K562 (cell line): ENCODE measurements at regions not wholly inside any gene's neighbourhood (a gene's known extent, or its start where the extent isn't known, plus 50 kb on each side); places are given as distances from the start of the nearest gene placed in this dataset.

Experiments used
- ATAC-seq: fragments of 200-7000 bp; cut with Tn5 transposase; 3 replicates; pipeline ENCODE4 v1.9.1; 2020; ENCODE audit warnings: moderate library complexity
- BruUV-seq: library from RNA; stranded (reverse); fragments of 400-500 nt; replicated peaks from 2 replicates; lab custom pipeline; 2021; lab: Mats Ljungman, UMichigan
- CTCF ChIA-PET: fragments of 300-600 bp; formaldehyde crosslinking; extraction: SDS; loops from one replicate; lab custom pipeline; 2021; ENCODE audit warnings: low intra/inter-chr PET ratio; lab: Yijun Ruan, JAX
- POLR2A ChIA-PET: fragments of 300-600, 350-650 bp; sonication (Branson Sonifier 250); formaldehyde crosslinking; extraction: SDS; loops from one replicate; lab custom pipeline; 2021; ENCODE audit warnings: antibody characterized with exemption, inconsistent platforms; lab: Yijun Ruan, JAX
- DNase-seq, 4 experiments: peaks; one replicate each; pipeline versions ENCODE4 v3.0.0 to v3.0.0-alpha.2; 2011 to 2018; ENCODE audit warnings: low spot score in 3 of 4, mixed read lengths in 3 of 4; ENCODE audit errors: extremely low read depth in 1 of 4
- FAIRE-seq: peaks from 2 replicates; lab custom pipeline; 2011; peaks lifted over from hg19 to GRCh38; lab: Jason Lieb, UNC
- H2AFZ ChIP-seq: 2 replicates; pipeline ENCODE4 v1.6.0; 2011; ENCODE audit warnings: low read depth, low read length, control low read depth, inconsistent platforms
- H3K27ac ChIP-seq: fragments of 200-600 bp; 3 replicates; pipeline ENCODE4 v1.8.0; 2011; ENCODE audit warnings: low read depth, mild to moderate bottlenecking, control low read depth, inconsistent platforms, low read length, moderate library complexity, mixed read lengths; ENCODE audit errors: extremely low read depth
- H3K27me3 ChIP-seq, 2 experiments: fragments of 300-600 bp in 1 of 2; 2 replicates in 1 of 2; 3 replicates in 1 of 2; pipeline versions ENCODE4 v1.6.0 to v1.8.0; 2011; ENCODE audit warnings: inconsistent platforms in 2 of 2, low read length in 2 of 2, mild to moderate bottlenecking in 1 of 2, mixed read lengths in 1 of 2, moderate library complexity in 1 of 2; ENCODE audit not compliant: control insufficient read depth in 2 of 2, insufficient read depth in 2 of 2
- H3K36me3 ChIP-seq: fragments of 300-600 bp; 3 replicates; pipeline ENCODE4 v1.8.0; 2011; ENCODE audit warnings: mild to moderate bottlenecking, low read length, inconsistent platforms; ENCODE audit not compliant: control insufficient read depth, insufficient read depth
- H3K4me1 ChIP-seq, 2 experiments: fragments of 200-600 bp in 1 of 2; replicated peaks in 1 of 2; 2 replicates in 1 of 2; 3 replicates in 1 of 2; pipeline versions ENCODE4 v1.5.1 to v1.8.0; 2011; ENCODE audit warnings: inconsistent platforms in 2 of 2, low read length in 2 of 2, mild to moderate bottlenecking in 1 of 2, mixed read lengths in 1 of 2, moderate library complexity in 1 of 2; ENCODE audit not compliant: control insufficient read depth in 2 of 2, insufficient read depth in 2 of 2
- H3K4me2 ChIP-seq: 2 replicates; pipeline ENCODE4 v1.6.1; 2011; ENCODE audit warnings: low read length, control low read depth, inconsistent platforms, mixed read lengths; ENCODE audit not compliant: insufficient read depth
- H3K4me3 ChIP-seq: fragments of 200-600 bp; sonication (generic), shearing (Covaris generic); 2 replicates; pipeline ENCODE4 v1.5.1; 2016; ENCODE audit warnings: control low read depth, inconsistent platforms
- H3K79me2 ChIP-seq: fragments of 200-600 bp; 3 replicates; pipeline ENCODE4 v1.8.0; 2011; ENCODE audit warnings: low read length, inconsistent platforms; ENCODE audit not compliant: control insufficient read depth, insufficient read depth
- H3K9ac ChIP-seq, 2 experiments: 2 replicates each; pipeline versions ENCODE4 v1.6.0 to v1.6.1; 2011; ENCODE audit warnings: low read depth in 2 of 2, low read length in 2 of 2, control low read depth in 1 of 2, inconsistent platforms in 1 of 2, mild to moderate bottlenecking in 1 of 2, mixed read lengths in 1 of 2; ENCODE audit not compliant: insufficient read depth in 1 of 2
- H3K9me1 ChIP-seq: one replicate; pipeline ENCODE4 v1.6.0; 2011; ENCODE audit warnings: inconsistent platforms, mild to moderate bottlenecking, low read length, moderate library complexity; ENCODE audit not compliant: control insufficient read depth, insufficient read depth
- H3K9me3 ChIP-seq: replicated peaks from 2 replicates; pipeline ENCODE4 v1.5.1; 2011; ENCODE audit warnings: low read depth, low read length, inconsistent platforms; ENCODE audit not compliant: control insufficient read depth, insufficient read depth
- H4K20me1 ChIP-seq: replicated peaks from 2 replicates; pipeline ENCODE4 v1.6.1; 2011; ENCODE audit warnings: low read length, inconsistent platforms, mixed read lengths; ENCODE audit not compliant: control insufficient read depth, insufficient read depth
- HBP1 ChIP-seq: fragments of 450-650 bp; formaldehyde crosslinking; IDR thresholded peaks from 2 replicates; pipeline ENCODE4 v1.4.0; 2022; ENCODE audit warnings: missing genetic modification characterization
- TAF7 ChIP-seq: fragments of 450-650 bp; IDR thresholded peaks from 2 replicates; pipeline ENCODE4 v1.6.1; 2016; ENCODE audit warnings: missing genetic modification characterization, missing compliant biosample characterization
- THAP7 ChIP-seq: fragments of 250-450 bp; sonication (Bioruptor Pico); IDR thresholded peaks from 2 replicates; pipeline ENCODE4 v1.5.0; 2021
- ZBTB11 ChIP-seq, 3 experiments: fragments of 200-800 bp in 1 of 3; fragments of 250-450 bp in 1 of 3; fragments of 450-650 bp in 1 of 3; sonication (Bioruptor Pico) in 1 of 3; sonication (Bioruptor generic) in 1 of 3; formaldehyde crosslinking in 1 of 3; IDR thresholded peaks; 2 replicates each; pipeline versions ENCODE4 v1.6.1 to v1.8.0; 2016 to 2022; ENCODE audit warnings: mild to moderate bottlenecking in 2 of 3, missing genetic modification characterization in 2 of 3, missing compliant biosample characterization in 1 of 3, moderate library complexity in 1 of 3
- ZNF212 ChIP-seq: fragments of 450-650 bp; formaldehyde crosslinking; IDR thresholded peaks from 2 replicates; pipeline ENCODE4 v1.4.0; 2020; ENCODE audit warnings: mild to moderate bottlenecking
- ZNF57 ChIP-seq: fragments of 450-650 bp; formaldehyde crosslinking; IDR thresholded peaks from 2 replicates; pipeline ENCODE4 v1.4.0; 2020; ENCODE audit warnings: mild to moderate bottlenecking, moderate library complexity
- WGBS: fragments of 100-300 bp; shearing (Covaris generic); methylation state at CpG from one replicate; pipeline ENCODE4 v1.1.6; 2016; ENCODE audit warnings: low coverage, mixed read lengths; ENCODE audit not compliant: insufficient coverage; ENCODE audit errors: missing lambda C conversion rate; 5-methylcytosine and 5-hydroxymethylcytosine counted together
- in situ Hi-C: fragments of 300-500 bp; cut with MboI; formaldehyde crosslinking; loops from 4 replicates; pipeline ENCODE4 v1.15.0; 2018; ENCODE audit warnings: inconsistent platforms, mixed read lengths
- intact Hi-C: fragments of 100-400 bp; cut with micrococcal nuclease; formaldehyde crosslinking; loops from 2 replicates; pipeline ENCODE4 v1.14.2; 2022

GRCh38 chr6:113524826-113525225 lies 332.3 kb upstream of the MARCKS start:
- DNase-seq (no peak), FAIRE-seq (no peak), ATAC-seq (no peak)
- Histone ChIP-seq H4K20me1 (no peaks in the 10 kb centered on the region), H3K4me3 (no peak overlapping the region), H3K36me3 (no peaks in the 10 kb centered on the region), H2AFZ (no peak overlapping the region), H3K9me3 (no peaks in the 10 kb centered on the region), H3K9ac (no peak overlapping the region), H3K4me2 (no peak overlapping the region), H3K4me1 (no peaks in the 10 kb centered on the region), H3K9me1 (no peaks in the 10 kb centered on the region), H3K79me2 (no peaks in the 10 kb centered on the region), H3K27me3 (no peaks in the 10 kb centered on the region), H3K27ac (no peak overlapping the region)
- no TSS peak for BruUV-seq
- TF ChIP-seq ZNF57 (CRISPR knock-in tag), result no peak
- no peak for TF ChIP-seq ZNF212 (CRISPR knock-in tag)
- TF ChIP-seq HBP1 (CRISPR knock-in tag), result no peak
- TF ChIP-seq THAP7 (CRISPR knock-in tag), result no peak
- TF ChIP-seq ZBTB11 (CRISPR knock-in tag; IDR thresholded peaks at IDR 0.05), result no peak
- no peak for TF ChIP-seq TAF7 (tag)
- in situ Hi-C loops (no loop called here), intact Hi-C loops (no loop called here)
- CTCF ChIA-PET, result no interaction called here
- POLR2A ChIA-PET, result no interaction called here
- 0% methylated on average over 1 of the region's 1 CpG for WGBS
